Femur (tissue), 1 donor: ENCODE measurements at regions not wholly inside any gene's neighbourhood (a gene's known extent, or its start where the extent isn't known, plus 50 kb on each side); places are given as distances from the start of the nearest gene placed in this dataset.

Experiments used
- DNase-seq: peaks from one replicate; pipeline ENCODE4 v3.0.0-alpha.2; 2017

DNA sequence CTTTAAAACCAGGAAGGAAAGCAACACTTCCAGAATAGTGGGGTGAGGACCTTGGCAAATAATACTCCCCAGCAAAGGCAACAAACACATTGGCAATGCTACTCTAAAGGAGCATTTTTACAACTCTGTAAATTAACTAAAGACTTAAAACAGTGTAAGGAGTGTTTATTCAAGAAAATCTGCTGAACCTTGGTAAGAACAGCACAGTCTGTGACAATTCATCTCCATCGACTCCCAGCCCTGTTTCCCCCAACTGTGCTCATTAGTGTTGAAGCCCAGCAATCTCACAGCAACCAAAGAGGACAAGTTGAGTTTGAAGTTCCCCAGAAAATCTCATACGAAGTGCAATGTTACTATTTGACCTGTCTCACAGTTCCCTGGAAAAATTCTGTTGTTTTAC, 884.9 kb downstream of the C6orf118 start:
- DNase-seq, result no peak

DNA sequence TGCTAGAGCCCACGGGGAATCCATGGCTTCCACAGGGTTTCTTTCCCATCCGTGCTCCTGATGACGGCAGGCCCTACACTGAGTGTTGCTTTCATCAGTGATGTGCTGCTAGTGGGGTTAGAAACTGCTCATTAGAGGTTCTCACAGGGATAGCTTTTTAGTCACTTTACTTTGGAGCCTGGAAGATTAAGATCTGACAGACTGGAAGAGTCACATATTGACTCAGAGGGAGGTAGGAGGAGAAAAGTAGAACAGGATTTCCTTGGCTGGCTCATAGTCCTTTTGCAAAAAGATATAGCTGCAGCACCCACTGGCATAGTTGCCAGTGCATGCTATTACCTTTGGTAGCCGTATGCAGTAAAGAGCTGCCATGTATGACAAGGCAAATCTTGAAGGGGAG, 890.3 kb downstream of the C6orf118 start:
- no peak for DNase-seq

DNA sequence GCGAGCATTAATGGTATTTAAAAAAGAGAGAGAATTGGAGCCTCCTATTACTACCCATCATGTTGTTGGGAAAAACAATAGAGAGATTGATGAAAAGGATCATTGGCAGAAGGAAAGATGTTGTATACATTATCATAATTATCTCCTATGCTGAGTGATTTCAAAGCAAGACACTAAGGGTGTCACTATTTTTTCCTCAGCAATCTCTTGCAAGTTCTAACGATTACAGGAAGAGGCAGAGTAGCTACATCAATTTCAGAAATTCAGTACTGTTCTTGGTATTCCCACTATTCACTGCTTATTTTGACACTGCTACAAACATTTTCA, 891.2 kb downstream of the C6orf118 start:
- DNase-seq, result no peak

DNA sequence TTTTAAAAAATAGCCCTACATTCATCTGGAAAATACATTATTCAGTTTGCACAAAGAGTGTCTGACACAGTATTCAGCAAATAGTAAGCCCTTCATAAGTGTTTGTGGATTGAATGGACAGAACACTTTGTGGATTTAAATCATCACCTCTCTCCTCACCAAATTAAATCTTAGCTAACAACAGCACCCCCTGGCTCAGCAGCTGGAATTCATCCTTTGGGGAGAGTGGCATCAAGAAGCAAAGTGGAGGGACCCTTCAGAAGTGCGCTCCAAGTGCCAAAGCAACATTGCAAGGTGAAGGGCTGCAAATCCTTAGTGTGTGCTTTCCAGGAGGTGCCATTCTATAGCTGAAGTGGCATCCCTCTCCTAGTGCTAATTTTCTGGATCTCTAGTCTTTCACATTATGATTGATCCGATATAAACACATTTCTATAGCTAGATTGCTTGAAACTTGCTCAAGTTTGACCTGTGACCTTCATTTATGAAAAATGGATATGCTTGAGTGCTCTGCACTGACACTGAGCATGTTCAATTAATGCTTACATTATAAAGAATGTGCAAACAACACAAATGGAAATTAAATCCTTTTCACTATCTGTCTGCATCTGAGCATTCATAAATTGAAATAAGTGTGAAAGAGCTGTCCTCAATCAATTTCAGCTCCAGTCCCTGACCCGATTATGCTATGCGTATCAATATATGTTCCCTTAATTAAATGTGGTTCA, 891.7 kb downstream of the C6orf118 start:
- DNase-seq, result no peak

DNA sequence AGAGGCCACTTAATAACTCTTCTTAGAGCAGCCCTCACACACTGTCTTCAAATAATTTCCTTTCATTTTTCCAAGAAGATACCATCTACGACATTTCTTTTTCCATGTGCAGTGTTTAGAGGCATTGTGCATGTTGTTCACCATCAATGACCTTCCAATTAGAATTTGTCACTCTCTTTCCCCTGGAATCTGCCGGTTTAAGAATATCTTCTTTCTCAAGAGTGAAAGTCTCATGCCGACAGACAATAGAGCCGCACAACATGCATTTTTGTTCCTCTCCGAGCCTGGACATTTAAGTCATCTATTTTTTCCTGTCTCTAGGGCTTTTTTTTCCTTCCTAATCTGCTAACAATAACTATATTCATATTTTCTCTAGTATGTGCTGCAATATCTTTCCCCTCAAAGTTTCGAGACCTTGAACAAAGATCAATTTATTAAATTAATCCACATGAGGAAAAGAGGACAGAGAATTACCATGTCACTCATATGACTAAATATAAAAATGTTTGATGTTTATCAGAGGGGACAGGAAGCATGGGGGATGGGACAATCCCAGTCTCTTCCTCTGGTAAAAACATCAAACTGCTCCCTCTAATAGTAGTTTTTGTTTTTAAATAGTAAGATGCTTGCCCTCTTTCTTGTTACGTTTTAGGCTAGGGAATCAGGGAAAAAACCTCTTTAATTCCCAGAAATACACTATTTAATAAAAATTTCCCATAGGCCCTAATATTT, 893.4 kb downstream of the C6orf118 start:
- DNase-seq, result no peak

DNA sequence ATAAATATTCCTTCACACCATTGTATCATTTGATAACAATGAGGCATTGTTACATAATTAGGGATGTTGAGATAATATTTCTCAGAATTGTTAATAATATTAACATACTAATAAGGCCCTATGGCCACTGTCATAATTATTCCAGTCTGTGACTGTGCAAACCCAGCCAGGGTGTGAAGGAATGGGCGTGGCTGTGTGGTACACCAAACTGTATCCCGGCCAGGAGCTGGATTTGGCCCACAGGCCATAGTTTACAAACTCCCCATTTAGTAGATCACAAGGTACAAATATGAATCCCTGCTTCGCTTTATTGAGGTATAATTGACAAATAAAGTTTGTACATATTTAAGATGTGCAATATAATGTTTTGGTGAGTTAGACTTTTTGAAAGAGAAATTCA, 894.7 kb downstream of the C6orf118 start:
- DNase-seq, result no peak

DNA sequence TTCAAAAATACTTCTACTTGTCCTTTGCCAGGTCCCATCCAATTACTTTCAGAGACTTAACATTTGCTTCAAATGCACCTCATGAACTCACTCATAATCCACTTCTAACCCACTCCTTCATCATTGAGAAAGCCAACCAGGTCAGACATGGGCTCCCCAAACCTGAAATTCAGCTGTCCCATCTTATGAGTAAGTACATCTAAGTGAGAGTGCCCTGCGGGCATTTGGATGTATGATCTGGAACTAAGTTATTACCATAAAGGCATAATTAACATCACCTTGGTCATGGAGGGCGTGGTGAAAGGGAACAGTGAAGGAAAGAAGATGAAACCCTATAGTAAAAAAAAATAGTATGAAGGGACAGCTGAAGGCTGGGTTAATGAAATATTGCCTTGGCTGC, 896.8 kb downstream of the C6orf118 start:
- DNase-seq, result no peak

DNA sequence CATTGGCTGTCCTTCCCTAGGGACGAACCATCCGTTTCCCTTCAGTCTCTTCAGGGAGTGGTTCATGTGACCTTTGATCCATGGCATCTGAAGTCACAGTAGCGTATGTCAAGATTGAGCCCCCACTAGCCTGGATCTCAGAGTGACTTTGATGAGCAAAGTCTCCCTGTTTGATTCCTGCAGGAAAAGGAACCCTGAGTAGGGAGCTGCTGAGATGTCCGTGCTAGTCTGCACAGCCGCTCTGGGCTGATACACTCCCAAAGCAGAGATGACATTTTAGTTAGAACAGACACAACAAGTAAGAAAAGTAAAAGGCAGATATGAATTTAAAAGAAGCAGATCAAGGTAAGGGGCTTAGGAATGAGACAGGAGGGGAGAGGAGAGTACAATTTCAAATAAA, 899.4 kb downstream of the C6orf118 start:
- DNase-seq, result no peak

DNA sequence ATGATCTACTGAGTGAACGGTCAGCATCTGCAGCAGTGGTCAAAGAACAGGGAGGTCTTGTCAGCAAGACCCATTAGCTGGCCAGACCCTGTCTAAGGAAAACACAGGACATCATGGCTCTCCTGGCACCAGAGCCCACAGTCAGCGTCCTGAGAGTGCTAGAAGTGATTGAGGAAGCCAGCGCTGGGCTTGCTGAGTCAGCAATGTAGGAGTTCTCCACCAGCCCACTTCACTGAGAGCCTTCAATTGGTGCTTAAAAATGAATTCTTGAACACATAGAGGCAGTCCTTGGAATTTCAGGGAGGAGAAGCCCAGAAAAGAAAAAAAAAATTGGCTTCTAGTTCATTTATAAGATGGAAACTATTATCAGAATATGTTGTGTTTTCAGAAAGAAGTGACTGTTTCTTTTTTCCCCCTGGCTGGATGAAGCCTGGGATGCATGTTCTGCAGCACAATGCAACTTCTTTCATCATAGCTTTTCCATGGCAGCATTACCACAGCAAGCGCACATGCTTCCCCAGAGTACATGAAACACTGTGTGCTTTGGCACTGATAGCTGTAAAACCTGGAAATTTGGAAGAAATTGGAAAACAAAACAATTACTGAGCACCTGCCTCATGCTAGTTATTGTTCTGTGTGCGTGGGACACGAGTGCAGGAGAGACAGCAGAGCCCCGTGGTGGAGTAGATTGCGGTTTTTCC, 899.9 kb downstream of the C6orf118 start:
- no peak for DNase-seq

DNA sequence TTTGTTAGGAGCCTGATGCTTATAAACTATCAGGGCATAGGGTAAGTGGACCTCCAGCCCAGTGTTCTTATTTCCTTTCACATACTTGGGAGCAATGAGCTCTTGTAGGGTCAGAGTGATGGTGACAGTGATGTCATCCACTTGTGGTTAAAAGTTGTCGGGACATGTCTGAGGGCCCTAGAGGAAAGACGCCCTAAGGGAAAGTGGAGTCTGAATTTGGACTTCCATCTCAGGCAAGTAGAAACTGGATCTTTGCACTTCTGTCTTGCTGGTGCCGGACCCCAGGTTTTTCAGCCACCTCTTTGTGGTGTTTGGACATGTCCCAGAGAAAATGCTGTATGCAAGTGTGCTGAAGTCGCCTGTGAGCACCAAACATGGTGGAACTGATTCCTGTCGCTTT, 900.5 kb downstream of the C6orf118 start:
- no peak for DNase-seq

DNA sequence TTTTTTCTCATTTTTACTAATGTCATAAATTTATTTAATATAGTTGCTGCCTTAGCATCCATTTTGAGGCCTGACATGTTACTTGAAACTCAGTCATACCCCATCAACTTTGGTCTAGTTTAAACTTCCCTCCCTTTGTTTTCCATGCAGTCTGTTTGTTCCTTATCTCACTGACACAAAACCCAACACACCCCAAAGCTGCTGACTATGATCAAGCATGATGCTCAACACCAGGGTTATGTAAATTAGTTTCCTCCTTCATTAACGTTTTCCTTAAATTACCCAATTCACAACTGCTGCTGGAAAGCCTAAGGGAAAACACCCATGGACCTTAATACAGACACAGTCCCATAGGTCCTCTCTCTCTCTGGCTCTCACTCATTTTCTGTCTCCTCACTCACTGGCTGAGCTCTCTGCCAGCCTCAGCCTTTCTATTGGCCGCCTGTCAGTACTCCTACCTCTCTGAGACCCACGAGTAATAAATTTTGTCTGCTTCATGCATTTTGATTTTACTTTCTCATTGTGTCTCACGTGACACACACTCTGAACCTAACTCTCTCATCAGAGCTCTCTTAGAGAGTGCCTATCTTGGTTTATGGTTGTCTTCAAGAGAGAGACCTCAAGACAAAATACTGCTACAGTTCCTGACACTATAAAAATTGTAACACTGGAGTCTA, 904.5 kb downstream of the C6orf118 start:
- no peak for DNase-seq

DNA sequence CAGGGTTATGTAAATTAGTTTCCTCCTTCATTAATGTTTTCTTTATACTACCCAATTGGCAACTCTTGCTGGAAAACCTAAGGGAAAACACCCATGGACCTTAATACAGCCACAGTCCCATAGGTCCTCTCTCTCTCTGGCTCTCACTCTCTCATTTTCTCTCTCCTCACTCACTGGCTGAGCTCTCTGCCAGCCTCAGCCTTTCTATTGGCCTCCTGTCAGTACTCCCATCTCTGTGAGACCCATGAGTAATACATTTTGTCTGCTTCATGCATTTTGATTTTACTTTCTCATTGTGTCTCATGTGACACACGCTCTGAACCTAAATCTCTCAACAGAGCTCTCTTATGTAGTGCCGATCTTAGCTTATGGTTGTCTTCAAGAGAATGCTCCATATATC, 907.5 kb downstream of the C6orf118 start:
- no peak for DNase-seq

DNA sequence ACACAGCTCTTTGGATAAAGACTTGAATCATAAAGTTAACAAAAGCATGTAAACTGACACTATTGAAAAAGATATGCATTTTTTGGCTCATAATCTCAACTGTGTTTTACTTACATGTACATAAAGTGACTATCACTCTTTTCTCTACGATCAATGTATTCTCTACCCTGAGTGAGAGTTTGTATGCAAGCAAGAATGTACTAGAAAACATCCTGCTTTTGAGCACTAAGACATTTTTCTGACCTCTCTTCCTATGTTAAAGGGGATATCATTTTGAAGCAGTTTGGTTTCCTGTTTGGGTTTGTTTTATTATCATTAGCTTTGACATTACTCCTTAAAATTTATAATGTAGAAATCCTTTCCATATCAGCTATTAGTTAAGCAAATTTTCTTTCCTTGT, 910.8 kb downstream of the C6orf118 start:
- DNase-seq, result no peak

DNA sequence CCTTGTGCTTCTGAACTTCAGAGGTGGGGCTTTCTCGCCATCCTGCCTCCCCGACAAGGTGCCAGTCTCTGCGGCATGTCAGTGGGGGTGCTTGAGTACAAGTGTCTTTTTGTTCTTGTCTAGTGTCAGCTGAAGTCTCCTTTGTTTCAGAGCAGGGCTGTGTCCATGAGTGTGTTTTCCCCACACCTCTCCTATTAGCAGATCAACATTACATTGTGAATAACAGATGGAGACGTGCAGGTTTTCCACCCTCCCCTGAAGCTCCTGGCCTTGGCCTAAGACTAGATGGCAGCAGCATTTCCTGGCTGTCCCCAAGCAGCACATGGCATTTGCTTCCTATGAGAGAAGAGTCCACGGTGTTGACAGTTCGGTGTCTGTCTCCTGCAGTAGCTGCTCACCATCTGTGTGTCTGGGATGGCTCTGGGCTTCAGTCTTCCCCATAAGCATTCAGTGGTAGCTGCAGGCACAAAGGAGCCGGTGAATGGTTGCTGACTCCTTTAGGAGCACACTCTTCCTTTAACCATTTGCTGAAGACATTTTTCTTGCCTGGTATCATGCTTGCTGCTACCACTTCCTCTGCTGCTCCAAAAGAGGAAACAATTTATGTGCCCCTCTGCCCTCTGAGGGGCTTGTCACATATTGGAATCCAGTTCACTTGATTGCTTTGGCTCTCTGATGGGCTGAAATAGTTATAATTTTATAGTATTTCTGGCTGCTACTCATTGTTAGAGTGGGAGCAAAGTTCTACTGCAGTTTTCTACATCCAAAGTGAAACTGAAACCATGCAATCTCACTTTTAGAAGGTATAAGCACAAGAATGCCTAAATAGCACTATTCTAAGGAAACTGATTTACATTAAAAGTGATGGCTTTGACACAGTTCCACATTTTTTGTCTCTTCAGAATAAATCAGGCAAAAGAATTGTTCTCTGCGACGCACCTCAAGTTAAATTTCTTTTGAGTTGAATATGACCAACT, 913.0 kb downstream of the C6orf118 start:
- no peak for DNase-seq

DNA sequence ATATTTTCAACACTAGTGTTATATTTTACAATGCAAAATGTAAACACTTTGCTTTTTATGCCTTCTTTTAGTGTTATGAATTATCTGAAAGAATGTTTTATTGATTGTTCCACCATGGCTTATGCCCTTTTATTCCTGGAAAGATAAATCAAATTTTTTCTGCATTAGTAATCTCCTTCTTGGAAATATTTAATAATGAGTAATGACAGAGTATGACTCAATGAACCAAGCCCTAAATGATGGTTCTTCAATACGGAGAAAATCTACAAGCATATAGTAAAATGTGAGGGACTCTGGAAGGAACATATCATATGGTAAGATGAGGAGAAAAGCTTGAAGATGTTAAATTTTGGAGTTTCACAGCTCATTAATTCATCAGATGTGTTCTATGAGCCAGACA, 929.6 kb downstream of the C6orf118 start:
- no peak for DNase-seq

DNA sequence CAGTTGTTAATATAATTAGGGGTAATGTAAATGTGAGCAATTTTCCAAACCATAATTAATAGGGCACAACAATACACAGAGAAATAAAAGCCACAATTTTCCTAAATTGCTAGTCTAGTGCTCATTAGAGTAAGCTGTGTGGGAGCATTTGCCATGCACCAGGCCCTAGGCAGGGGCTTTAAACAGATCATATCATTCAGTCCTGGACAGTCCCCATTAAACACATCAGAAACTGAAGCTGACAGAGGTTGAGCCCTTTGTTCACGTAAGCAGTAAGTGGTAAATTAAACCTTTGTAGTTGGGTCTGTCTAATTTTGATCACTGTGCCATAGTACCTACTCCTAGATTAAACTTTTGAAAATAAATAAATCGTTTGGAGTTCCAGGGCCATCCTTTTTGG, 931.1 kb downstream of the C6orf118 start:
- DNase-seq, result no peak

DNA sequence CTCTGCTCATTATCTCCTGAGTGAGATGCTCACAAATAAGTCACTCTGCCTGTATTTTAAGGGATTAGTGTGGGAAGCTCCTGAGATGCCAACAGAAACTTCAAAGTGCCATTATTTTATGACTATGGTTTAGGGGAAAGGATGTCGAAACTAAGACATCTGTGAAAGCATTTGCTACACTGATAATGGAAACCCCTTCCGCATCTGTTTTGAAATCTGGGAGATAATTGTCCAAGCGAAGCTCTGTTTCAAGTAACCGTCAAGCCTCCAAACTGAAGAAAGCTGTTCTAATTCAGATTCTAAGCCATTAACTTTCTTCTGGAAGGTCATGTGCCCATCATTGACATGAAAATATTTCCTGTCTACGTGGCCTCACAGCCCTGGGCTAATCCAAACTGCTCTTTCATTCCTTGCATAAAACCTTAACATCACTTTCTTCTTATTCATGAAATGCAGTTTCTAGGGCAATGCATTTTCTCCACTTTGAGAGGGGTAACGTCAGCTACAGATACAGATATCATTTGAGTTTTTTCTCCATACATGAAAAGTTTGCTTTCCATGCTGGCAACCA, 932.0 kb downstream of the C6orf118 start:
- DNase-seq, result no peak

DNA sequence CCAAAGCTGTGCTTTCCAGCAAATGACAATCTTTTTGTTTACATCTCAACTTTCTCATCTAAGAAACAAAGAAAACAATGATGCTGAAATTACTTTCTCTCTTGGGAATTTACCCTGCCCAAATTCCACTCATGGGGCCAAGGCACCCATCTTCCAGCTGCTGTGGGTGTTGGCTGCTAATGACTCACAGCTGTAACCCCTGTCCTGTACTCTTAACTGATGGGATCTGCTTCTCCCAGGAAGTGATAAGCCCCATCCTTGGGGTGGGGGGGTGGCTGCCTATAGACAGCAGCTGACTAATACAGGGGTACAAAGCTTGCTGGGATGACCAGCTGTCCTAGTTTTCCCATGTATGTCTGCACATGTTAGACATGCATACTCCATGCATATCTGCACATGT, 938.6 kb downstream of the C6orf118 start:
- DNase-seq, result no peak

DNA sequence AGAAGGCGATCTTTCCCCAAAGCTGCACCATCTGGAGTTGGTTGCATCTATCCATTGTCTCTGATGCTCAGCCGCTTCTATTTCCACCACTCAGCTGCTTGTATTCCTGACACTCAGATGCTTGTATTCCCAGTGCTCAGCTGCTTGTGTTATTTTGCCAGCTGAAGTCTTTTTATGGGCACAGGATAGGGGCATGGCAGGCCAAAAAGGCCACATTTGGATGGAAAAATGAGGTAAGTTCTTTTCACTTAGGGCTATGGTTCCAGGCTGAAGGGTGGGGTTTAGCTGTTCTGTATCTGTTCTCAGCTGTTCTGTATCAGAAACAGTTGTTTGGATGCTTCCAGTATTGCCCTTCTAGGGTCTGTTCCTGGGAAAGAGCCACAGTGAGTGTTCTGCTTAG, 944.9 kb downstream of the QKI start:
- no peak for DNase-seq

DNA sequence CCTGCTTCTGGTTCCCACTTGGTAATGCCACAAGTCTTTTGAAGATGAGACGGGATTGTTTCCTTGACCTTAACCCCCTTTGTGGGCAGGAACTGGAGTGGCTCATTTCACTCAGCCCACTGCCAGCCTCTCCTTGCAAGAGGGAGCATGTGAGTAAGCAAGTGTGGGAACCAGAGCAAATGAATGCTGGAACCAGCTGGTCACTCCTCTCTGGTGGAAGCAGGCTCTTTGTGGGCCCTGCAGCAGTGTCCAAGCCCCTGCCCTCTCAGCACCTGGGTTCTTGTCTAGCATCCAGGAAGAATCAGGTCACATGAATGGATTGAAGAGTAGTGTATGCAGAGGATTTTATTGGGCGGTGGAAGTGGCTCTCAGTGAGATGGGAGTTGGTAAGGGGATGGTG, 944.5 kb downstream of the QKI start:
- DNase-seq, result no peak

DNA sequence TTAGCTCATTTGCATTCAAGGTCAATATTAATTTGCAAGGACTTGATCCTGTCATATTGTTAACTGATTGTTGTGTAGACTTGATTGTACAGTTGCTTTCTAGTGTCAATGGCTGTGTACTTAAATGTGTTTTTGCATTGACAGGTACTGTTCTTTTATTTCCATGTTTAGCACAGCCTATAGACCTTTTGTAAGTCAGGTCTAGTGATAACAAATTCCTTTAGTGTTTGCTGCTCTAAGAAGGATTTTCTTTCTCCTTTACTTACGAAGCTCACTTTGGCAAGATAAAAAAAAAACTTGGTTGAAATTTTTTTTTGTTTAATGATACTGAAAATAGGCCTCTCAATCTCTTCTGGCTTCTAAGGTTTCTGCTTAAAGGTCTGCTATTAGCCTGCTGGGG, 942.3 kb downstream of the QKI start:
- DNase-seq, result no peak

DNA sequence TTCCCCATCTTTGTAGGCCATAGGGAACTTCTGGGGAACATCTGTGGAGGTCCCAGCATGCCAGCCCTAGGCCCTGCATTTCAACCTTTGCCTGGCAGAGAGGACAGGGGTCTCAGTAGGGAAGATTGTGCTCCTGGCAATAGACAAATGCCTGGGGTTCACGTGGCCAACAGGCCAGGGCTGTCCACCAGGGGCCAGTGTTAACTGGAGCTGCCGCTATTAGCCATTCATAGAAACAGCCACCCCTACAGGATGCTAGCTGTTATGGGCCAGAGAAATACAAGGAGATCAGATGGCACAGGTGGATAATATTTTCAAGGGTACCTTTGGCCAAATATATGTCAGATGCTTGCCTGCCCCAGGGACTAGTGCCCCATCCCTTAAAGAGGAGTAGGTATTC, 932.9 kb downstream of the QKI start:
- DNase-seq, result no peak
